ENCODE measurements at regions not wholly inside any gene's neighbourhood (a gene's known extent, or its start where the extent isn't known, plus 50 kb on each side); places are given as distances from the start of the nearest gene placed in this dataset.

- Mint-ChIP-seq H3K27me3 (peaks cover 37% of the 10 kb centered on the region), H3K36me3 (no peaks in the 10 kb centered on the region)
- CTCF ChIA-PET = no interaction called here
These were observed 87.7 kb upstream of the COCH start for GRCh38 chr14:30786701-30787100.

GRCh38 chr14:30790827-30791226 lies 83.5 kb upstream of the COCH start:
- Mint-ChIP-seq H3K27ac (no peak overlapping the region), H3K4me1 (no peaks in the 10 kb centered on the region), H3K27me3 (peaks cover 38% of the 10 kb centered on the region), H3K36me3 (no peaks in the 10 kb centered on the region), H3K4me3 (no peak overlapping the region), H3K9me3 (ENCODE audit: low read depth) (no peaks in the 10 kb centered on the region)
- ATAC-seq (no peak), DNase-seq (no peak)
- CTCF ChIA-PET = no interaction called here

More at GRCh38 chr14:30786701-30787100, 87.7 kb upstream of the COCH start:
- no peak for ATAC-seq
- H3K9me3 Mint-ChIP-seq (ENCODE audit: low read depth) = no peaks in the 10 kb centered on the region
- no peak overlapping the region for H3K27ac Mint-ChIP-seq
- no peak for DNase-seq
- H3K4me1 Mint-ChIP-seq = no peaks in the 10 kb centered on the region
- no peak overlapping the region for H3K4me3 Mint-ChIP-seq

- Mint-ChIP-seq H3K27me3 (peaks cover 44% of the 10 kb centered on the region), H3K36me3 (no peaks in the 10 kb centered on the region), H3K4me3 (no peak overlapping the region), H3K27ac (no peak overlapping the region), H3K4me1 (no peaks in the 10 kb centered on the region), H3K9me3 (ENCODE audit: low read depth) (no peaks in the 10 kb centered on the region)
- CTCF ChIA-PET = interaction anchor here (0.6 kb wide), 1 partner anchor 16 kb away, joined by 3 read pairs; no protein-coding TSS in a partner anchor
- no peak for DNase-seq
- ATAC-seq = no peak
These were observed 82.6 kb upstream of the COCH start for GRCh38 chr14:30791522-30792351.

- no peak overlapping the region for H3K27ac Mint-ChIP-seq
- CTCF ChIA-PET = no interaction called here
- no peaks in the 10 kb centered on the region for H3K9me3 Mint-ChIP-seq (ENCODE audit: low read depth)
- no peaks in the 10 kb centered on the region for H3K4me1 Mint-ChIP-seq
- H3K4me3 Mint-ChIP-seq = no peak overlapping the region
- no peaks in the 10 kb centered on the region for H3K36me3 Mint-ChIP-seq
- H3K27me3 Mint-ChIP-seq = peaks cover 48% of the 10 kb centered on the region
- DNase-seq = no peak
- no peak for ATAC-seq
These were observed 77.7 kb upstream of the COCH start for GRCh38 chr14:30796707-30797106.

GRCh38 chr14:30798516-30798915 lies 75.8 kb upstream of the COCH start:
- Mint-ChIP-seq H3K4me1 (no peaks in the 10 kb centered on the region), H3K27me3 (peaks cover 45% of the 10 kb centered on the region), H3K36me3 (no peaks in the 10 kb centered on the region), H3K4me3 (no peak overlapping the region), H3K27ac (no peak overlapping the region), H3K9me3 (ENCODE audit: low read depth) (no peaks in the 10 kb centered on the region)
- CTCF ChIA-PET = no interaction called here
- DNase-seq (no peak), ATAC-seq (no peak)

- H3K36me3 Mint-ChIP-seq = no peaks in the 10 kb centered on the region
- H3K9me3 Mint-ChIP-seq (ENCODE audit: low read depth) = no peaks in the 10 kb centered on the region
- CTCF ChIA-PET = no interaction called here
- H3K27me3 Mint-ChIP-seq = peaks cover 44% of the 10 kb centered on the region
- no peak for DNase-seq
- no peak overlapping the region for H3K27ac Mint-ChIP-seq
- no peak for ATAC-seq
- H3K4me1 Mint-ChIP-seq = no peaks in the 10 kb centered on the region
- no peak overlapping the region for H3K4me3 Mint-ChIP-seq
These were observed 75.4 kb upstream of the COCH start for GRCh38 chr14:30798961-30799360.

- Mint-ChIP-seq H3K9me3 (ENCODE audit: low read depth) (no peaks in the 10 kb centered on the region), H3K36me3 (no peaks in the 10 kb centered on the region), H3K27ac (no peak overlapping the region), H3K4me1 (no peaks in the 10 kb centered on the region), H3K4me3 (no peak overlapping the region), H3K27me3 (peaks cover 44% of the 10 kb centered on the region)
- no peak for DNase-seq
- CTCF ChIA-PET = no interaction called here
- ATAC-seq = no peak
These were observed 74.4 kb upstream of the COCH start for GRCh38 chr14:30799933-30800332.

GRCh38 chr14:30803185-30803584 lies 71.2 kb upstream of the COCH start:
- H3K9me3 Mint-ChIP-seq (ENCODE audit: low read depth) = no peaks in the 10 kb centered on the region
- H3K27ac Mint-ChIP-seq = no peak overlapping the region
- no peaks in the 10 kb centered on the region for H3K36me3 Mint-ChIP-seq
- H3K4me1 Mint-ChIP-seq = no peaks in the 10 kb centered on the region
- no peak for ATAC-seq
- no peak overlapping the region for H3K4me3 Mint-ChIP-seq
- DNase-seq = no peak
- CTCF ChIA-PET = no interaction called here
- peaks cover 35% of the 10 kb centered on the region for H3K27me3 Mint-ChIP-seq

- no peaks in the 10 kb centered on the region for H3K9me3 Mint-ChIP-seq (ENCODE audit: low read depth)
- H3K27ac Mint-ChIP-seq = no peak overlapping the region
- H3K27me3 Mint-ChIP-seq = peaks cover 20% of the 10 kb centered on the region
- no peaks in the 10 kb centered on the region for H3K36me3 Mint-ChIP-seq
- ATAC-seq = no peak
- CTCF ChIA-PET = no interaction called here
- no peak for DNase-seq
- no peak overlapping the region for H3K4me3 Mint-ChIP-seq
- no peaks in the 10 kb centered on the region for H3K4me1 Mint-ChIP-seq
These were observed 69.1 kb upstream of the COCH start for GRCh38 chr14:30805284-30805683.

GRCh38 chr14:30808576-30808975 lies 65.8 kb upstream of the COCH start:
- Mint-ChIP-seq H3K36me3 (no peaks in the 10 kb centered on the region), H3K27ac (no peak overlapping the region), H3K27me3 (peaks cover 12% of the 10 kb centered on the region), H3K9me3 (ENCODE audit: low read depth) (no peaks in the 10 kb centered on the region), H3K4me3 (no peak overlapping the region), H3K4me1 (no peaks in the 10 kb centered on the region)
- DNase-seq (no peak), ATAC-seq (no peak)
- CTCF ChIA-PET = no interaction called here

- Mint-ChIP-seq H3K4me3 (no peak overlapping the region), H3K27me3 (peaks cover 19% of the 10 kb centered on the region), H3K4me1 (no peaks in the 10 kb centered on the region), H3K36me3 (no peaks in the 10 kb centered on the region), H3K27ac (no peak overlapping the region), H3K9me3 (ENCODE audit: low read depth) (no peaks in the 10 kb centered on the region)
- DNase-seq (no peak), ATAC-seq (no peak)
- CTCF ChIA-PET = no interaction called here
These were observed 61.1 kb upstream of the COCH start for GRCh38 chr14:30813216-30813615.

GRCh38 chr14:30820674-30821073 lies 53.7 kb upstream of the COCH start:
- Mint-ChIP-seq H3K4me3 (no peak overlapping the region), H3K27me3 (peaks cover 29% of the 10 kb centered on the region), H3K9me3 (ENCODE audit: low read depth) (peaks cover 5% of the 10 kb centered on the region), H3K27ac (no peak overlapping the region), H3K4me1 (no peaks in the 10 kb centered on the region), H3K36me3 (no peaks in the 10 kb centered on the region)
- DNase-seq = no peak
- CTCF ChIA-PET = no interaction called here
- ATAC-seq = no peak

GRCh38 chr14:30822080-30822571 lies 52.2 kb upstream of the COCH start:
- no peaks in the 10 kb centered on the region for H3K4me1 Mint-ChIP-seq
- no peak for ATAC-seq
- H3K27me3 Mint-ChIP-seq = peaks cover 21% of the 10 kb centered on the region
- H3K4me3 Mint-ChIP-seq = no peak overlapping the region
- no peak for DNase-seq
- CTCF ChIA-PET = no interaction called here
- H3K36me3 Mint-ChIP-seq = no peaks in the 10 kb centered on the region
- peaks cover 5% of the 10 kb centered on the region for H3K9me3 Mint-ChIP-seq (ENCODE audit: low read depth)
- no peak overlapping the region for H3K27ac Mint-ChIP-seq

All from activated CD8-positive, alpha-beta memory T cell treated with anti-CD3 and anti-CD28 coated beads, Interleukin-2, amount 10 ng/mL, durations not matched to agents 7 days and 5 days (primary cell).